Stimulated activated memory B cell treated with anti-CD40 and anti-IgM and Interleukin-4, amounts not matched to agents 10 μg/mL and 1 μg/mL and 100 μg/mL, for 72 hours (primary cell): ENCODE measurements at regions not wholly inside any gene's neighbourhood (a gene's known extent, or its start where the extent isn't known, plus 50 kb on each side); places are given as distances from the start of the nearest gene placed in this dataset.
"Not testable (repeated sequence)": the region's sequence is repeated elsewhere in the genome, so short reads cannot be mapped to it uniquely, and the experiment has no call there.

Source experiments
- ATAC-seq: fragments of 150-1000 bp; cut with Tn5 transposase; 2 replicates; pipeline ENCODE4 v1.10.0; 2021
- H3K27ac Mint-ChIP-seq: one replicate; pipeline ENCODE4 v1.8.0; 2022; ENCODE audit warnings: mild to moderate bottlenecking, mixed read lengths
- H3K27me3 Mint-ChIP-seq: one replicate; pipeline ENCODE4 v1.8.0; 2022; ENCODE audit warnings: mixed read lengths
- H3K36me3 Mint-ChIP-seq: one replicate; pipeline ENCODE4 v1.8.0; 2022; ENCODE audit warnings: mixed read lengths
- H3K4me1 Mint-ChIP-seq: one replicate; pipeline ENCODE4 v1.8.0; 2022; ENCODE audit warnings: mixed read lengths
- H3K4me3 Mint-ChIP-seq: one replicate; pipeline ENCODE4 v1.8.0; 2022; ENCODE audit warnings: mild to moderate bottlenecking, moderate library complexity, mixed read lengths
- H3K9me3 Mint-ChIP-seq: one replicate; pipeline ENCODE4 v1.8.0; 2022; ENCODE audit warnings: mixed read lengths

DNA sequence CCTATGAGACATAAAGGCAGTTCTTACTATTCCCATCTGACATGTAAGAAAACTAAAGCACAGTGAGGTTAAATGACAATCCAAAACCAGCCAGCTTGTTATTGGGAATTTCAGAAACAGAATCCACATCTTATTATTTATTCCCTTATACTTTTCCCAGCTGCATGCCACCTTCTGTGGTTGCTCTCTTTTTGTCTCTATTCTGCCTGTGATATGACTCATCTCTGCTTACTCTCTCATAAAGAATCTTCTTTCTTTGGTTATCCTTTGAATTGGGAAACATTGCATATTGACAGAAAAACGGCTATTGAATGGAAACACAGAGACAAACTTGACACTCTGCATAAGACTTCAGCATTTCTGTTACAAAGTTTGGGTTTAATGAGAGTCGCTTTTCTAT lies 183.2 kb downstream of the TLR4 start:
- Mint-ChIP-seq H3K36me3 (no peaks in the 10 kb centered on the region), H3K4me1 (peaks cover 10% of the 10 kb centered on the region), H3K4me3 (no peak overlapping the region), H3K27ac (no peak overlapping the region), H3K9me3 (no peaks in the 10 kb centered on the region), H3K27me3 (no peaks in the 10 kb centered on the region)
- ATAC-seq: no peak

DNA sequence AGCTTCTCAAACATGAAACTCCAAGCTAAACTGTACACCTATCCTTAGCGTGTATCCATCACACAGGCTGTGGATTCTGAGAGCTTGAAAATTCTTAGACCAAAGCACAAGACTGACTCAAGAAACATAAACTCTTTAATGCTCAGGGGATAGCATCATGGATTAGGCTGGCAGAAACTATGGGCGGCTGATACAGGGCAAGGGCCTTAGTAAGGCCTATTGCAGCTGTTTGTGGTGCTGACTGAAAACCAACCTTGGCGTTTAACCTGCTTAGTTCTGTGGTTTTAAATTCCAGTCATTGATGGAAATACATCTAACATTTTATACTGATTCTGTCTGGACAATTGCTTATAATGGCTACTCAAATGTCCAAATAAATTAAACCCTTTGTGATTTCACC lies 183.7 kb downstream of the TLR4 start:
- no peaks in the 10 kb centered on the region for H3K9me3 Mint-ChIP-seq
- peaks cover 10% of the 10 kb centered on the region for H3K4me1 Mint-ChIP-seq
- no peak for ATAC-seq
- no peak overlapping the region for H3K27ac Mint-ChIP-seq
- H3K4me3 Mint-ChIP-seq: no peak overlapping the region
- H3K27me3 Mint-ChIP-seq: no peaks in the 10 kb centered on the region
- no peaks in the 10 kb centered on the region for H3K36me3 Mint-ChIP-seq

DNA sequence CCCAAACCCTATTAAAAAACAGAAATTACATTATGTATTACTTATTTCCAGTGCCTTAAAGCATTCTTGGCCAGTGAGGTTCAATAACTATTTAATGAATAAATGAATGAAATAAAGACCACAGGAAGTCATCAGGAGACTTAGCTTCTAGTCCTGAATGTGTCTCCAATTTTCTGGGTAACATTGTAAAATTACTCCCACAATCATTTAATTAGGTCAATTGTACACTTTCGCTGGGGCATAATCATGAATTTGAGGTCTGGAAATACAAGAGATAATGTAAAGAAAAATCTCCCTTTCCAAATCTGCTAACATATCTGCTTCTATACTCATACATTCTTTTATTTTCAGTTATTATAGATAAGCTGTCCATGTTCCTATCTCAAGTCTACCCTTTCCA lies 199.2 kb downstream of the TLR4 start:
- Mint-ChIP-seq H3K4me3 (no peak overlapping the region), H3K36me3 (peaks cover 4% of the 10 kb centered on the region), H3K27ac (no peak overlapping the region), H3K4me1 (no peaks in the 10 kb centered on the region), H3K27me3 (peaks cover 32% of the 10 kb centered on the region), H3K9me3 (peaks cover 3% of the 10 kb centered on the region)
- ATAC-seq: no peak

DNA sequence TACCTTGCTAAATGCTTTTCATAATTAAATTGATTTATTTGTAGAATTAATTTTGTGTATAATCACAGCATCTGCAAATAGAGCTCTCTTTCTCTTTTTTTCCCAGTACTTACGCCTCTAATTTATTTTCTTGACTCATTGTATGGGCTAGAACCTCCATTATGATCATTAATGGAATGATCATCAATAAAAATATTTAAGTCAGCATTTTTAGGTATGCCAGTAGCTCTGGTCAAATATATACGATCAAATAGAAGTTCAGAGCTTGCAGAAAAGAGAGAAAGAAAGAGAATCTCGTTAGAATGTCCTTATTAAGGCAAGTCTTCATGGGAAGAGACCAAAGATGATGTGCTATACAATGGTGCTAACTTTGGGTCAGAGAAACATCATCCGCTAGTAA lies 202.6 kb downstream of the TLR4 start:
- no peak overlapping the region for H3K4me3 Mint-ChIP-seq
- no peaks in the 10 kb centered on the region for H3K4me1 Mint-ChIP-seq
- peaks cover 19% of the 10 kb centered on the region for H3K36me3 Mint-ChIP-seq
- ATAC-seq: no peak
- peaks cover 48% of the 10 kb centered on the region for H3K27me3 Mint-ChIP-seq
- H3K27ac Mint-ChIP-seq: no peak overlapping the region
- H3K9me3 Mint-ChIP-seq: peaks cover 22% of the 10 kb centered on the region

DNA sequence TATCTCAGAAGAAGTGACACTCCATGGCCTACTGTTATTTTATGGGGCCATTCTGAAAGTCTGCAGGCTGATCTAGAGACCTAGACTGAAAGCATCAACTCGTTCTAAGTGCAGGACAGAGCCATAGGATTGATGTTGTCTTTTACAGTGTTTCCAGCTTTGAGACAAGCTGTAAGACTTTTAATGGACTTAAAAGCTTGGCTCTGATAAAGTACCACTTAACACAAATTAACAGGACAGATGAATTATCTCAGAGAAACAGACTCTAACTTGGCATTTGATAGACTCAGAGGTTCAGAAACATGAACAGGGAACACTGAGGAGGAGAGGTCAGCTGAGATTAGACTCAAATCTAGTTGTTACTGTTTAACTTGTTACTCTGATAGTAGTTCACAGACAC lies 203.2 kb downstream of the TLR4 start:
- Mint-ChIP-seq H3K4me3 (no peak overlapping the region), H3K27me3 (peaks cover 48% of the 10 kb centered on the region), H3K9me3 (peaks cover 23% of the 10 kb centered on the region), H3K4me1 (no peaks in the 10 kb centered on the region), H3K36me3 (peaks cover 19% of the 10 kb centered on the region), H3K27ac (no peak overlapping the region)
- no peak for ATAC-seq

DNA sequence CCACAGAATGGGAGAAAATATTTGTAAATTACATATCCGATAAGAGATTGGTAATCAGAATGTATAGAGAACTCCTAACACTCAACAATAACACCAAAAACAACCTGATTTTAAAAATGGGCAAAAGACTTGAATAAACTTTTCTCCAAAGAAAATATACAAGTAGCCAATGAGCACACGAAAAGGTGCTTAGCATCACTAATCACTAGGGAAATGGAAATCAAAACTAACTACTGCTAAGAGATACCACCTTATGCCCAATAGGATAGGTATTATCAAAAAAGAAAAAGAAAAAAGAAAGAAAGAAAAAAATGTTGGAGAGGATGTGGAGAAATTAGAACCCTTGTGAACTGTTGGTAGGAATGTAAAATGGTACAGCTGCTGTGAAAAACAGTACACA lies 212.1 kb downstream of the TLR4 start:
- Mint-ChIP-seq H3K36me3 (peaks cover 11% of the 10 kb centered on the region), H3K27me3 (no peaks in the 10 kb centered on the region), H3K4me3 (no peak overlapping the region), H3K4me1 (peaks cover 8% of the 10 kb centered on the region), H3K27ac (no peak overlapping the region), H3K9me3 (peaks cover 11% of the 10 kb centered on the region)
- ATAC-seq: no peak

DNA sequence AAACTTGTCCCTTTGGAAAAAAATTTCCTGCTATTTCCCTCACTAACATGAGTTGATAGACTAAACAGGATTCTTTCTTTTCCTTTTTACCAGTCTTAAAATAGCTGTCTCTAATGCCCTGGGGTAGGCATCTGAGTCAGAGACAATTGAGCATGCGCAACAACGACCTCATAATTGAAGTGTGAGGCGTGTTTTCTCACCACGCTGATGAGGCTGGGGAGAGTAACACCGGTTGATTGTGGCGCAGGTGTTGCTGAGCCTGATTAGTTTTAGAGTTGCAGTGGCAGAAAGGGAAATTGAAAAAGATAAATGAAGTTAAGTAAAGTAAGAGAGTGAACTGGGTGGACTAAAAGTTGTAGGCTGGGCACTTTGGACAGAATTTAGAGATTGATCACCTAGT lies 213.7 kb downstream of the TLR4 start:
- peaks cover 2% of the 10 kb centered on the region for H3K9me3 Mint-ChIP-seq
- H3K27me3 Mint-ChIP-seq: no peaks in the 10 kb centered on the region
- H3K4me1 Mint-ChIP-seq: peaks cover 8% of the 10 kb centered on the region
- H3K27ac Mint-ChIP-seq: no peak overlapping the region
- ATAC-seq: no peak
- H3K4me3 Mint-ChIP-seq: no peak overlapping the region
- H3K36me3 Mint-ChIP-seq: peaks cover 7% of the 10 kb centered on the region

DNA sequence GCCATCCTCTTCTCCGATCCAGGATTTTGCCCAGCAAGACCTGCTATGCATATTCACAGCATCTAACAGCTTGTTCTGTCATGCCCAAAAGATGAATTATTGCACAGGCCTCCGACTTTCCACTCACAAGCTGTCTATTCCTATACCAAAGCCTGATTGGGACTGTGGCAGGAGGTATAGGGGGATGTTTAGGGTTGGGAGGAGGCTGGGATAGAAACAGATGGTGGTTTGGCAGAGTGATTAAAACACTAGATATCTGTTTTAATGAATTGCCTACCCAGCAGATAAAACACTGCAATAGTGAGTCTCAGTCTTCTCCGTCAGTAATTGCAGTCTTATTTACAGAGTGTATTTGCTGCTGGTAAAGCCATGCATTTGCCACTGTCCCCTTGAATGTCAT lies 215.3 kb downstream of the TLR4 start:
- Mint-ChIP-seq H3K27ac (no peak overlapping the region), H3K27me3 (no peaks in the 10 kb centered on the region), H3K9me3 (no peaks in the 10 kb centered on the region), H3K4me1 (peaks cover 8% of the 10 kb centered on the region), H3K4me3 (no peak overlapping the region), H3K36me3 (no peaks in the 10 kb centered on the region)
- no peak for ATAC-seq

DNA sequence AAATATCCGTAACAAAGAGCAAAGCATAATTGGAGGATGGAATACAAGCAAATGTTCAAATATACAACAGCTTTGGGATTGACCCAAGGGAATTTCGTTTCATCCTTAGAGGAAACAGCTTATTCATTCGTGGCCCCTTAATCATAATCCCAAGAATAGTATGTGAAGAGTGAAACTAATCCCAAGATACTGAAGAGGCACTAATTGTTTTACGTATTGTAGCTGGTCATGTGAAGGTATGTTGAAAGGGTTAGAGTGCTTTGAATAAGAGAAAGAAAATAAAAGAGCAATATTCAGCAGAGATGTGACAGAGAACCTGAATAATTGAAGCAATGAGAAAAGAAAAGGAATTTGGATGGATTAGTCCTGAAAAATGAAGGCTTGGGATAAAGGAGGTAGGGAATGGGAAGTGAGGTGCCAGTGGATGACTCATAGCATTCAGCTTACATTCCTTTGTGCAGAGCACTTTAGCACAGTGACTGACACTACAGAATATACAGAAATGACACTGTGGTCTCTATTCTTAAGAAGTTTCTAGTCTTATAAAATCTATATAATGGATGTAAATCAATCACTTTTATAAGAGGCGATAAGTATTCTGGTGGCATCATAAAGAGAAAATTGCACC lies 221.9 kb downstream of the TLR4 start:
- H3K4me1 Mint-ChIP-seq: peaks cover 5% of the 10 kb centered on the region
- no peaks in the 10 kb centered on the region for H3K9me3 Mint-ChIP-seq
- no peak overlapping the region for H3K27ac Mint-ChIP-seq
- no peak for ATAC-seq
- H3K27me3 Mint-ChIP-seq: no peaks in the 10 kb centered on the region
- no peak overlapping the region for H3K4me3 Mint-ChIP-seq
- H3K36me3 Mint-ChIP-seq: no peaks in the 10 kb centered on the region

DNA sequence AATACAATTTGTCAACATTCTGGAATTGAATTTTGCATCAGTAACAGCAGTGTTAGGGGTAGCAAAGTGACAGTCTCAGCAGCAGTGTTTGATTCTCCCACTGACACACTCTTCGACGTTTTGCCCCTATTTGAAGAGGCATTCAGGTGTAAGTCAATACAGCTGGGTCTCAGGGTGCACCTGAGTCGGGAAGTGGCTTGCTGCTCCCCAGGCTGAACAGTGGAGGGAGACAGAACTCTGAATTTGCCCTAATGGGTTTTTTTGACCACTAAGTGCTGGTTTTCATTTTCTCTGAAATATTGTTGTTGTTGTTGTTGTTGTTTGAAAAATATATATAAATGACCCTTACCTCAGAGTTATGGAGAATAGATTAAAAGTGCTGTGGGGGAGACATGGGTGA lies 223.2 kb downstream of the TLR4 start:
- Mint-ChIP-seq H3K4me3 (no peak overlapping the region), H3K9me3 (no peaks in the 10 kb centered on the region), H3K27ac (no peak overlapping the region), H3K4me1 (peaks cover 5% of the 10 kb centered on the region), H3K27me3 (peaks cover 3% of the 10 kb centered on the region), H3K36me3 (no peaks in the 10 kb centered on the region)
- no peak for ATAC-seq

DNA sequence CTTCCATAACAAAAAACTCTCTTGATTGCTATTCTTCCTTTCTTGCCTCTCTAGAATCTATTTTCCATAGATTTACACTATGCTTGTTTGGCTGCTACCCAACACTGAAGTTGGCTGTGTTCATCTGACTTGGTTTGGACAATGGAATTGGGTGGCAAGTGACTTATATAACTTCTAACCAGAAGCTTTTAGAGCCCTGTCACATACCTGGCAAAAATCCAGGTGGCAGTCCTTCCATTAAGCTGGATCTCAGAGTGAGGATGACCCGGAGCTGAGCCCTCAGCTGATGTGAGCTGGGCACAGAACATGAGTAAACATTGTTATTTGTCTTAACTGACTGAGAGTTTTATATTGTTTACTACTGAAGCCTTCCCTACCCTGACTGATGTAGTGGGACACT lies 225.7 kb downstream of the TLR4 start:
- Mint-ChIP-seq H3K27me3 (peaks cover 10% of the 10 kb centered on the region), H3K4me3 (no peak overlapping the region), H3K4me1 (peaks cover 5% of the 10 kb centered on the region), H3K27ac (no peak overlapping the region), H3K9me3 (peaks cover 5% of the 10 kb centered on the region), H3K36me3 (peaks cover 3% of the 10 kb centered on the region)
- ATAC-seq: no peak

DNA sequence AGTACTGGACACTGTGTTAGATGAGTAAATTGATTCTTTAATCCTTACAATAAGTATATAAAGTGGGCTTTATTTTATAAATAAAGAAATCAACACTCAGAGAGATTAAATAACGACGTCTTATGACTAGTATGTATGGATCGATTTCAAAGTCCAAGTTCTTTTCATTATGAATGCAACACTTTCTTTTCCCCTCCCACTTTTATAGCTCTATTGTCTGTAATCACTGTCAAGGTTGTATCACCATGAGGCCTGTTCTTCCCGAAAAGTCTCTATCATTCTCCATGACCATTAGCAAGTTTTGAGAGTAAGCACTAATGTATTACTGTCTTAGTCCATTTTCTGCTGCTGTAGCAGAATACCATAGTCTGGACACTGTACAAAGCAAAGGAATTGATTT lies 228.4 kb downstream of the TLR4 start:
- Mint-ChIP-seq H3K4me3 (no peak overlapping the region), H3K27me3 (peaks cover 10% of the 10 kb centered on the region), H3K27ac (no peak overlapping the region), H3K4me1 (peaks cover 14% of the 10 kb centered on the region), H3K9me3 (peaks cover 6% of the 10 kb centered on the region), H3K36me3 (peaks cover 5% of the 10 kb centered on the region)
- ATAC-seq: no peak

DNA sequence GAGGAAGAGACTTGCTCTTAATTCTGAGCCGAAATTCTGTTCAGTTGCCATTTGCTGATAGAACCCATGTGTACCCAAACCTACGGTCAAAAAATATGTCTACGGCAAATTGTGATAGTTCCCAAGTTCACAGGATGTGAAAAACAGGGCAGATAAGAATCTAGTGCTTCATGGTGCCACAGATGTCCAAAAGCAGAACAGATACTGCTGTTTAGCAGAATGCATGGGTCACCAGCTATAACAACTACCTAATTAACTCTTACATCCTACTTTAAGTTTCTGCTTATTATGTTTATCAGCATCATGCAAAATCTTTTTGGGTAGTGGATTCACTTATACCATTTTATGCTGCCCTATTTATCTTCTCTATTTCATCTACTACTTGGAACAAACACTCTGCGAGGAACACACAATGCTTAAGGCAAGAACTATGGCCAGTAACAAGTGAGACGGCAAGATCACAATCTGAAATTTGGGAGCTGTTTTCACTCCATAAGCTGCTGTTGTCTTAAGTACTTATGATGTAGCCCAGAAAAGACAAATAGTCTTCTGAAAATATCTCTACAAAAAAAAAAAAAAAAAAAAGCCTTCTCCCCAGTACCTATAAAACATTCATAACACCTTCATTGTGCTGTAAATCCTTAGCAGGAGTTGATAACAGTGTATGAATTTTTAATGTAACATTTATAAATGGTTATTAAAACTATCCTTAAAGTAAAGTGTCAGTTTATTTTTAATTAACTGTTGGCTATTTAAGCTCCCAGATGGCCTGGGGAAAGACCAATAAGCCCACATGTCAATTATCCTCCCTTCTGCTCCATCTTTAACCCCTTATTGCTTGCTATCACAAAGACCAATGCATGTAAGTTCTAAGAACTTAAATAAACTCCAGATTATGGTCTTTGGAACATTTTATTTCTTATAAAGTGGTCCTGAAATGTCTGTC lies 232.3 kb downstream of the TLR4 start:
- H3K27ac Mint-ChIP-seq: no peak overlapping the region
- peaks cover 5% of the 10 kb centered on the region for H3K36me3 Mint-ChIP-seq
- no peak overlapping the region for H3K4me3 Mint-ChIP-seq
- H3K4me1 Mint-ChIP-seq: peaks cover 12% of the 10 kb centered on the region
- H3K9me3 Mint-ChIP-seq: peaks cover 6% of the 10 kb centered on the region
- peak; percentile 99 for ATAC-seq
- H3K27me3 Mint-ChIP-seq: peaks cover 10% of the 10 kb centered on the region

DNA sequence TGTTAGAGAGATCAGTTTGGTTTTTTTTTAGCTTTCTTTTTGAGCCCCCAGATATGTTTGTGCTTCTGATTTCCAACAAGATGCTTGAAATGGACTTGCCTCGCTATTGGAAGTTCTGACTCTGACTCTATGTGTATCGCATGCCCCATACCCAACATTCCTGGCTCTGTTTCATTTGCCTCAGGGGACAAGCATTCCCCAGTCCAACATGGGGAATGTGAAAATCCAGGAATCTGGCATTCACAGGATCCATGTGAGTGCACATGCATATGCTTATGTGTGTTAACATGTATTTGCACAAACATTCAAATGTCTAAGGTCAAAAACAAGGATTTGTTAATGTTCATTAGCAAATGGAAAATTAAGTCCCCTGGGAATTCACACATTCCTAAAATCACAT lies 233.9 kb downstream of the TLR4 start:
- no peak overlapping the region for H3K4me3 Mint-ChIP-seq

DNA sequence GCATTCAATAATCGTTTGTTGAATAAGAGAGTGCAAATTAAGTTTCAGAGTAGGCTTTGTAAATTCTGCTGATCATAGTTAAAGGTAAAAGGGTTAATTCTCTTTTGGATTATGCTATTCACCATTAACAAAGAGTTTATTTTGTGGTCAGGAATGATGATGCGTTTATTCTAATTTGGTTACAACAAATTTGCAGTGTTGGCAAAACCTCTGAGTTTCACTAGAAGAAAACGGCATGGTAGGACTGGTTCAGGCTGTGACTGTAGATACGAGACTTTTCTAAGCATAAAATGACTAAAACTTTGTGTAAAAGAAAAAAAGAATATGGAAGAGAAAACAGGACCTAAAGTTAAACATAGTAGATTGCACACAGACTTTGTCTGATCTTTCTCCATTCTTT lies 234.7 kb downstream of the TLR4 start:
- no peaks in the 10 kb centered on the region for H3K27me3 Mint-ChIP-seq
- H3K4me3 Mint-ChIP-seq: no peak overlapping the region
- no peak overlapping the region for H3K27ac Mint-ChIP-seq
- no peak for ATAC-seq
- H3K9me3 Mint-ChIP-seq: peaks cover 3% of the 10 kb centered on the region
- peaks cover 5% of the 10 kb centered on the region for H3K36me3 Mint-ChIP-seq
- peaks cover 12% of the 10 kb centered on the region for H3K4me1 Mint-ChIP-seq

More for the DNA sequence above, 233.9 kb downstream of the TLR4 start:
- no peak for ATAC-seq
- H3K9me3 Mint-ChIP-seq: peaks cover 3% of the 10 kb centered on the region
- H3K27ac Mint-ChIP-seq: no peak overlapping the region
- H3K36me3 Mint-ChIP-seq: peaks cover 5% of the 10 kb centered on the region
- peaks cover 12% of the 10 kb centered on the region for H3K4me1 Mint-ChIP-seq
- H3K27me3 Mint-ChIP-seq: no peaks in the 10 kb centered on the region

DNA sequence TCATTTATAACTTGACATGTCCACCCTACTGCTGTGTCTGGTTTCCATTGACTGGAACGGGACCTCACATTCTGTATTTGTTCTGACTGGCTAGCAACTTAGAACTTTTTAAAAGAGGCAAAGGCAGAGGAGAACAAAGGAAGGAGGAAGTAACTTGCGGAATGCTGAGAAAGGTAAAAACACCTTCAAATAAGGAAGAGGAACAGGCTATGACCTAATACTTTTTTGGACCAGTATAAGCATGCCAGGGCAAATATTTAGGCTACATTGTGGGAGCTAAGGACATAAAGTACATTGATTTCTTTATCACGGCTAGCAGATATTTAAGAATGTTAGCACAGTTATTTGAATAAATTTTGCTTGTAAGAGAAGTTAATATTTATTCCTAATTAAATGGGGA lies 240.5 kb downstream of the TLR4 start:
- H3K27ac Mint-ChIP-seq, H3K4me1 Mint-ChIP-seq, H3K9me3 Mint-ChIP-seq, H3K36me3 Mint-ChIP-seq, H3K27me3 Mint-ChIP-seq, ATAC-seq, H3K4me3 Mint-ChIP-seq: not testable (repeated sequence)
